Trophoblast cell (in vitro differentiated cells and primary cell): ENCODE measurements at regions not wholly inside any gene's neighbourhood (a gene's known extent, or its start where the extent isn't known, plus 50 kb on each side); places are given as distances from the start of the nearest gene placed in this dataset.

ENCODE experiments used
- DNase-seq, 2 donors: peaks; one replicate each; pipeline ENCODE4 v3.0.0-alpha.2; 2016
- H2AFZ ChIP-seq: 2 replicates; pipeline ENCODE4 v1.6.1; 2013; ENCODE audit warnings: low read length, moderate library complexity, mild to moderate bottlenecking; ENCODE audit not compliant: insufficient read depth, poor library complexity
- H2AK5ac ChIP-seq: 2 replicates; pipeline ENCODE4 v1.6.1; 2013; ENCODE audit warnings: mild to moderate bottlenecking, low read length
- H2BK120ac ChIP-seq: 2 replicates; pipeline ENCODE4 v1.6.1; 2013; ENCODE audit warnings: low read length, mild to moderate bottlenecking, moderate library complexity; ENCODE audit not compliant: insufficient read depth, poor library complexity
- H2BK12ac ChIP-seq: 2 replicates; pipeline ENCODE4 v1.6.1; 2013; ENCODE audit warnings: mild to moderate bottlenecking, low read length, moderate library complexity
- H2BK5ac ChIP-seq: 2 replicates; pipeline ENCODE4 v1.6.1; 2013; ENCODE audit warnings: low read length, low read depth, moderate library complexity, mild to moderate bottlenecking; ENCODE audit not compliant: poor library complexity
- H3K14ac ChIP-seq: 2 replicates; pipeline ENCODE4 v1.6.1; 2013; ENCODE audit warnings: mild to moderate bottlenecking, low read length
- H3K18ac ChIP-seq: 2 replicates; pipeline ENCODE4 v1.6.1; 2013; ENCODE audit warnings: mild to moderate bottlenecking, low read length
- H3K23ac ChIP-seq: 2 replicates; pipeline ENCODE4 v1.6.1; 2013; ENCODE audit warnings: low read length
- H3K27ac ChIP-seq: 2 replicates; pipeline ENCODE4 v1.5.1; 2013; ENCODE audit warnings: low read depth, mild to moderate bottlenecking, inconsistent platforms, low read length, moderate library complexity
- H3K27me3 ChIP-seq: 2 replicates; pipeline ENCODE4 v1.6.1; 2013; ENCODE audit warnings: inconsistent platforms, mild to moderate bottlenecking, low read length, moderate library complexity; ENCODE audit not compliant: insufficient read depth
- H3K36me3 ChIP-seq, 2 experiments: 1 replicate in 1 of 2; 2 replicates in 1 of 2; pipeline ENCODE4 v1.6.1; 2013; ENCODE audit warnings: low read length in 2 of 2, mild to moderate bottlenecking in 2 of 2, moderate library complexity in 1 of 2; ENCODE audit not compliant: insufficient read depth in 2 of 2, control insufficient read depth in 1 of 2
- H3K4ac ChIP-seq: 2 replicates; pipeline ENCODE4 v1.6.1; 2013; ENCODE audit warnings: low read depth, mild to moderate bottlenecking, low read length, moderate library complexity
- H3K4me1 ChIP-seq, 2 experiments: 1 replicate in 1 of 2; 2 replicates in 1 of 2; pipeline ENCODE4 v1.6.1; 2013; ENCODE audit warnings: low read length in 2 of 2, mild to moderate bottlenecking in 2 of 2, moderate library complexity in 1 of 2; ENCODE audit not compliant: insufficient read depth in 2 of 2, control insufficient read depth in 1 of 2
- H3K4me2 ChIP-seq: 2 replicates; pipeline ENCODE4 v1.6.1; 2013; ENCODE audit warnings: inconsistent platforms, mild to moderate bottlenecking, low read length, moderate library complexity
- H3K4me3 ChIP-seq: 2 replicates; pipeline ENCODE4 v1.5.1; 2013; ENCODE audit warnings: mild to moderate bottlenecking, low read depth, low read length, inconsistent platforms
- H3K79me1 ChIP-seq: one replicate; pipeline ENCODE4 v1.6.1; 2013; ENCODE audit warnings: low read length
- H3K79me2 ChIP-seq: 2 replicates; pipeline ENCODE4 v1.6.1; 2013; ENCODE audit warnings: low read length, mild to moderate bottlenecking; ENCODE audit not compliant: control insufficient read depth, insufficient read depth, poor library complexity
- H3K9ac ChIP-seq: 2 replicates; pipeline ENCODE4 v1.6.1; 2013; ENCODE audit warnings: mild to moderate bottlenecking, low read length
- H3K9me3 ChIP-seq: 2 replicates; pipeline ENCODE4 v1.6.1; 2013; ENCODE audit warnings: low read depth, mild to moderate bottlenecking, control low read depth, inconsistent platforms, low read length; ENCODE audit not compliant: insufficient read depth
- H4K12ac ChIP-seq: 2 replicates; pipeline ENCODE4 v1.6.1; 2013; ENCODE audit warnings: low read depth, mild to moderate bottlenecking, low read length, moderate library complexity
- H4K8ac ChIP-seq: 2 replicates; pipeline ENCODE4 v1.6.1; 2013; ENCODE audit warnings: low read depth, mild to moderate bottlenecking, low read length, moderate library complexity
- H4K91ac ChIP-seq: one replicate; pipeline ENCODE4 v1.6.1; 2013; ENCODE audit warnings: low read depth, mild to moderate bottlenecking, low read length, moderate library complexity
- WGBS: extraction: QIAGEN DNeasy Blood & Tissue Kit; methylation state at CpG from one replicate; pipeline ENCODE4 v1.1.7; 2013; ENCODE audit warnings: missing lambda C conversion rate; ENCODE audit not compliant: insufficient read length, insufficient coverage; ENCODE audit errors: extremely low coverage; 5-methylcytosine and 5-hydroxymethylcytosine counted together

- Histone ChIP-seq H3K23ac (no peak overlapping the region), H4K91ac (no peak overlapping the region), H3K4ac (no peak overlapping the region), H3K27ac (no peak overlapping the region), H3K9me3 (no peaks in the 10 kb centered on the region), H2AK5ac (no peak overlapping the region), H2BK5ac (no peak overlapping the region), H3K4me3 (no peak overlapping the region), H3K18ac (no peak overlapping the region), H2BK120ac (no peak overlapping the region), H3K14ac (no peak overlapping the region), H2BK12ac (no peak overlapping the region), H3K79me2 (no peaks in the 10 kb centered on the region), H3K36me3 (no peaks in the 10 kb centered on the region), H4K8ac (no peak overlapping the region), H3K27me3 (no peaks in the 10 kb centered on the region), H3K4me1 (no peaks in the 10 kb centered on the region), H3K79me1 (no peaks in the 10 kb centered on the region), H4K12ac (no peak overlapping the region), H3K4me2 (no peak overlapping the region), H2AFZ (no peak overlapping the region), H3K9ac (no peak overlapping the region)
- no CpG with 5 or more reads among the region's 2 CpGs for WGBS
- DNase-seq, result no peak
These were observed 233.8 kb upstream of the PRKCQ start for GRCh38 chr10:6813856-6814255.

- no peaks in the 10 kb centered on the region for H3K27me3 ChIP-seq
- no peak for DNase-seq
- no peak overlapping the region for H3K14ac ChIP-seq
- no peaks in the 10 kb centered on the region for H3K79me2 ChIP-seq
- H4K91ac ChIP-seq, result no peak overlapping the region
- H3K4me3 ChIP-seq, result no peak overlapping the region
- H3K4me2 ChIP-seq, result no peak overlapping the region
- H3K36me3 ChIP-seq, result no peaks in the 10 kb centered on the region
- no peak overlapping the region for H3K23ac ChIP-seq
- no peaks in the 10 kb centered on the region for H3K79me1 ChIP-seq
- H2BK12ac ChIP-seq, result no peak overlapping the region
- no peak overlapping the region for H3K27ac ChIP-seq
- no CpG with 5 or more reads among the region's 3 CpGs for WGBS
- no peak overlapping the region for H4K8ac ChIP-seq
- no peak overlapping the region for H3K18ac ChIP-seq
- no peak overlapping the region for H2AK5ac ChIP-seq
- no peaks in the 10 kb centered on the region for H3K9me3 ChIP-seq
- H3K9ac ChIP-seq, result no peak overlapping the region
- H2BK120ac ChIP-seq, result no peak overlapping the region
- H3K4me1 ChIP-seq, result no peaks in the 10 kb centered on the region
- no peak overlapping the region for H4K12ac ChIP-seq
- no peak overlapping the region for H2BK5ac ChIP-seq
- no peak overlapping the region for H2AFZ ChIP-seq
- H3K4ac ChIP-seq, result no peak overlapping the region
These were observed 233.2 kb upstream of the PRKCQ start for GRCh38 chr10:6813306-6813705.

GRCh38 chr10:6811153-6811552, 231.1 kb upstream of the PRKCQ start:
- Histone ChIP-seq H3K36me3 (no peaks in the 10 kb centered on the region), H3K4me2 (no peak overlapping the region), H2BK120ac (no peak overlapping the region), H4K8ac (no peak overlapping the region), H3K27me3 (no peaks in the 10 kb centered on the region), H3K79me2 (no peaks in the 10 kb centered on the region), H3K4ac (no peak overlapping the region), H3K27ac (no peak overlapping the region), H3K18ac (no peak overlapping the region), H3K23ac (no peak overlapping the region), H3K4me3 (no peak overlapping the region), H3K9ac (no peak overlapping the region), H3K79me1 (no peaks in the 10 kb centered on the region), H2BK12ac (no peak overlapping the region), H4K91ac (no peak overlapping the region), H2BK5ac (no peak overlapping the region), H2AFZ (no peak overlapping the region), H4K12ac (no peak overlapping the region), H3K9me3 (no peaks in the 10 kb centered on the region), H2AK5ac (no peak overlapping the region), H3K14ac (no peak overlapping the region), H3K4me1 (no peaks in the 10 kb centered on the region)
- DNase-seq, result no peak
- WGBS, result no CpG with 5 or more reads among the region's 3 CpGs

GRCh38 chr10:6803427-6803783, 223.3 kb upstream of the PRKCQ start:
- Histone ChIP-seq H2BK120ac (no peak overlapping the region), H4K8ac (no peak overlapping the region), H3K9ac (no peak overlapping the region), H3K4ac (no peak overlapping the region), H2AFZ (no peak overlapping the region), H2BK12ac (no peak overlapping the region), H3K23ac (no peak overlapping the region), H3K14ac (no peak overlapping the region), H3K4me2 (no peak overlapping the region), H3K18ac (no peak overlapping the region), H3K36me3 (no peaks in the 10 kb centered on the region), H2BK5ac (no peak overlapping the region), H3K4me3 (no peak overlapping the region), H3K79me2 (no peaks in the 10 kb centered on the region), H3K9me3 (no peaks in the 10 kb centered on the region), H3K4me1 (no peaks in the 10 kb centered on the region), H3K27me3 (no peaks in the 10 kb centered on the region), H2AK5ac (no peak overlapping the region), H4K91ac (no peak overlapping the region), H4K12ac (no peak overlapping the region), H3K79me1 (no peaks in the 10 kb centered on the region), H3K27ac (no peak overlapping the region)
- WGBS, result no CpG with 5 or more reads among the region's 1 CpG
- DNase-seq, result no peak
